T follicular helper cell (primary cell): ENCODE measurements at regions not wholly inside any gene's neighbourhood (a gene's known extent, or its start where the extent isn't known, plus 50 kb on each side); places are given as distances from the start of the nearest gene placed in this dataset.

Experiments used
- DNase-seq: peaks from one replicate; pipeline ENCODE4 v3.0.0-alpha.2; 2020; ENCODE audit warnings: low read depth

DNA sequence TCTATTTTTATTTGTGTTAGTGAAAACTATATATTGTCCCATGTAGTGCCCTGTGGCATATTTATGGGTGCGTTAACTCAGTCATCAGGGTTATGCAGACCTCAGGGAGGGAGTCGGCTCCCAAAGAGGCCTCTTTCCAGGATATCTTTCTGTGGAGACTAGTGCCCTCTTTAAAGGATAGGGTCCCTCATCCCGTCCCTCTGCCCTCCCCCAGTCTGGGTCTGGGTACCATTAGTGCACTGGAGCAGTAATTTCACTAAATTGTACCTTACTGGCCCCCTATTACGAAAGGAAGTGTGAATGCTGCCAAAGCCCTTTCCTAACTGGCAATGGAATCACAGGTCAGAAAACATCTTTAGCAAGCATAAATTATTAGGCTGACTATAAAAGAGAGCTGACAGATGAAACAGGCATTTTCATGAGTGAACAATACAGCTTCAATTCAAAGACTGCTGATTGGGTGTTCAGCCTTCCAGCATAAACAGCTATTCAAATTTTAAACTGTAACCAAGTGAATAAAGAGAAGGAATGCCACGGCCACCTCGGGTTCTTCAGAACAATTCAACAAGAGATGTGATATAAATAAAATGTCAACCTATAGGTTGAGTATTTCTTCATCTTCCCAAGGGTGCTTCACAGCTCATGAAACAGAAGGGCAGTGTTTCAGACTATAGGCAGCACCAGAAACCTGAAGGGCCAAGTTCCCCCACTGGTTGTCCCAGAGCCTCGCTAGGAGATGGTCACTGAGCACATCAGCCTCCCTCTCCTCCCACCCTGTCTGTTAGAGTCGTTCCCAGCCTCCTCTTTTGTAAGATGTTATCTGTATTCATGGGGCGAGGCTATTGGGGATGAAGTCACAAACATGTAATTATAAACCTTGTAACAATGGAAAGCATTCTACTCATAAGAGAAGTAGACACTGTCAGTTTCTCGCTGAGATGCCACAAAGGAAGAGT lies 318.7 kb downstream of the TMEM161B start:
- DNase-seq: no peak

DNA sequence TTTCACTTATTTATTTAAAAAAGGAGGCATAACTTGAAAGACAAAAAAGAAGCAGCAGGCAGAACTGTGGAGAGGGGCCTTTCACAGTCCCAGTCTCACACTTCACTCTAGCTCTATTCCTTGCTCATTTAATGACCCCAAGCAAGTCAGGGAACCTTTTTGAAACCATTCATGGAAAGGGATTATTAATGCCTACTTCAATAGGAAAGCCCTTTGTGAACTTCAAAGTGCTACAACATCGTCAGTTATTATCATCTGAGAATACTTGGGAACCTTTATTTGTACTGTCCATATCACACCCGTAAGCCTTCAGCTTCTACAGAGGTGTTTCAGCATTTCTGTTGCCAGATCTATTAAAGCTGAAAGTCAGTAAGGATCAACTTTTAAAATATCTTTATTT lies 320.2 kb downstream of the TMEM161B start:
- no peak for DNase-seq

DNA sequence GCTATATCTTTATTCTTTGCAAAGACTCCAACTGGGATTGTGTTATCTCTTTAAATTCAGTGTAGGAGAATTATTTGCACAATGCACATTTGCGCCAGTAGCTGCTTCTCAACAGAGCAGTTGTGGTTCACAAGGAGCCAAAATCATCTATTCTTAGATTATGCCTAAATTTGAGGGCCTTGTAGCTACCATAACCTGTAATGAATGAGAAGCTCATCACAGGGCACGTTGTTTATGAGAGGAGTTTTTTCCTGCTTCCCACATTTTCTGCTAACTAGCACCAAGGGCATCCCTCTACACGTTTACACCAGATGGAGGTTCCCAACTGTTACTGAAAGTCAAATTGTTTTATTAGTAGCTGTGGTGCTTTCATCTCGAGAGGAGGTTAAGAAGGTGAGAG lies 322.4 kb downstream of the TMEM161B start:
- DNase-seq: no peak

DNA sequence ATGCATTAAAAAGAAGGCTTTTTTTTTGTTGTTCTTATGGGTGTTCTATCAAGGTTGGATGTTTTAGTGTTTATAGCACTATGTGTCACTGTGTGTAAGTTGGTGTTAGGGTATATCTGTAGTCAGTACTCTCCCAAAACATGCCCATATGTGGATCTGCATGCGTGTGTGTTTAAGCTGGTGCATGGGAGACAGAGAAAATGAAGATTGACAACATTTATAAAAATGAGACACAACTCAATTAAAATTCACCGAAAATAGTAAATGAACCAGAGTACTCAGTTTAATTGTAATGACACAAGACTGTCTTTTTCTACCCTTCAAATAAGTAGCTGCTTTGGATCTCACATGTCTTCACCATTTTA lies 323.4 kb downstream of the TMEM161B start:
- no peak for DNase-seq

DNA sequence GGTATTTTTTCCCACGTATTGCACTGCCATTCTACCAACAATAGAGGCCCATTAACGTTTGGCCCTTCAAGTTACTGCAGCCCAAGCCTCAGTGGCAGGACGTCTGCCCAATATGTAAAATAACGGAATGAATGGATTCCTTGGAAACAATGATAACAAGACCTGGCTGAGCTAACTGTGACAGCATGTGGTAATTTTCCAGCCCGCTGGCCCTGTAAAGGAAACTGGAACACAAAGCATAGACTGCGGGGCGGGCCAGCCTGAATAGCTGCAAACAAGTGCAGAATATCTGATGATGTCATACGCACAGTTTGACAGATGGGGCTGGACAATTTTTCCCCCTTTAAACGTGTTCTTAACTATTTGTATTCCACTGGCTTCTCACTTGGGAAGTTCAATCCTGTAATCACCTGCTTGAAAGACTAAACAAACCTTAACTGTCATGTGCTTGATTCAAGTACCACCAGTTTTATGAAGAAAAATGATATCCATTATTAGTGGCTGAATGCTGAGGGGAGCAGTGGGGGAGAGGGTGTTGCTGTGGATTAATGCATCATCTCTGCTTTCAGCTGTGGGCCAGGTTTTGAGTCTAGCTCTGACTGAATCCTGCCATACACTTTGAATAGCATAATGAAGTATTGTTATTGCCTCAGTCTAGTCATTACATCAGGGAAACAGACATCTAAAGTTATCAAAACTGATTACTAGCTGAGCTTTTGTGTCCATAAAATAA lies 323.9 kb downstream of the TMEM161B start:
- DNase-seq: no peak

DNA sequence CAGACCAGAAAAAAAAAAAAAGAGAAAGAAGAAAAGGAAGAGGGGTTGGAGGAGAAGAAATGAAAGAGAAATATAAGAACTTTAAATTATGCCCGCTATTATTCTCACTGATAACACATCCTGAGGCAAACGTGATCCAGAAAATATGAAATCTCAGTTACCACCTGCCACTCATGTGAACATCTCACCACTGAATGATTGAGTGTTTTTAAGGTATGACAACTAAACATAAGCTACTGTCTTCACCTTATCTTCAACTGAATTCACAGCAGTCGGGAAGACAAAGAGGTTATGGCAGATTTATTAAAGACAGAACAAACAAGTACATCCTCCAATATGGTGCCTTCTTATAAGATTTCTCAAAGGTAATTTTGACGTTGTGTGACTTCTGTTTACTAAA lies 327.9 kb downstream of the TMEM161B start:
- DNase-seq: no peak

DNA sequence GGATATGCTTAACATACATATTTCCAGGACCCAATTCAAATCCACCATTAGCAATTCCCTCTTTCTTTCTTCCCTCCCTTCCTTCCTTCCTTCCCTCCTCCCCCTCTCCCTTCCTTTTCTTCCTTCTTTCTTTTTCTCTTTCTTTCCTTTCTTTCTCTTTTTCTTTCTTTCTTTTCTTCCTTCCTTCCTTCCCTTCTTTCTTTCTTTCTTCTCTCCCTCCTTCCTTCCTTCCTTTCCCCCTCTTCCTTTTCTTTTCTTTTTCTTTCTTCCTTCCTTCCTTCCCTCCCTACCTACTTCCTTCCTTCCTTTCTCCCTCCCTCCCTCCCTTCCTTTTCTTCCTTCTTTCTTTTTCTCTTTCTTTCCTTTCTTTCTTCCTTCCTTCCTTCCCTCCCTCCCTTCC lies 332.0 kb downstream of the TMEM161B start:
- DNase-seq: no peak

DNA sequence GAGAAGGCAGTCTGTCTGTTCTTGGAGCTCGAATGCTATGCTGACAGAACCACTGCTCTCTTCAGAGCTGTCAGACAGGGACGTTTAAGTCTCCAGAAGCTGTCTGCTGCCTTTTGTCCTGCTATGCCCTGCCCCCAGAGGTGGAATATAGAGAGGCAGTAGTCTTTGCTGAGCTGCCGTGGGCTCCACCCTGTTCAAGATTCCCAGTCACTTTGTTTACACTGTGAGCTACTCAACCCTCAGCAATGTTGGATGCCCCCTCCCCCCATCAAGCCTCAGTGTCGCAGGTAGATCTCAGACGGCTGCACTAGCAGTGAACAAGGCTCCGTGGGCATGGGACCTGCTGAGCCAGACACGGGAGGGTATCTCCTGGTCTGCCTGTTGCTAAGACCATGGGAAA lies 344.2 kb downstream of the TMEM161B start:
- no peak for DNase-seq

DNA sequence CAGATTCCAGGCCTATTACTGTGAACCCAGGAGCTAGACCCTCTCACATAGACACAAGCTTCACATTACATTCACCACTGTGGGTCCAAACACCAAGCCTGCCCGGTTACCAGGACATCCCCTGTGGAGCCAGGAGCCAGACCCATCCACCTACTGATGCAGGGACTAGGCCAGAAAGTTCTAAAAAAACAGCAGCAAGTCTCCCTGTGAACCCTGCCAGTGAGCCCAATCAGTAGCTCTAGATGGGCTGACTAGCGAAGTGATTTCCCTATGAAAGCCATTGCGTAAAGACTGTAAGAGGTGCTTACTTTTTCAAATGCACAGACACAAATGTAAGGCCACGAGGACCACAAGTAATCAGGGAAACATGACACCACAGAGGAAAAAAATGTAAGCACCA lies 352.3 kb downstream of the TMEM161B start:
- DNase-seq: no peak

DNA sequence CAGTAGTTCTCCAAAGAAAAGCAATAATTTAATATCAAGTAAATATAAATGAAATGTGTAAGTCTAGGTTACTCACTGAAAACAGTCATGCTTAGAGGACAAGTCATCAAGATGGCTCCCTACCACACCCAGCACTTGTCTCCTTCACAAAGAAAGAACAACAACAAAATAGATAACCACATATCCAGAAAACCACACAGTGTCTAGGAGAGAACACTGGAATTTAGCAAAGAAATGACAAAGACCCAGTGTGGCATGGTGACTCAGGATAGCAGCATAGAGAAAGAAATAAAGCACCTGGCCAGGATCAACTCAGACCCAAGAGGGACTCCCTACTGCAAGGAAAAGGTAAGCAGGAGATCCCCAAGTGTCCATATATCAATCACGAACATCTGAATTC lies 356.2 kb downstream of the TMEM161B start:
- DNase-seq: no peak

DNA sequence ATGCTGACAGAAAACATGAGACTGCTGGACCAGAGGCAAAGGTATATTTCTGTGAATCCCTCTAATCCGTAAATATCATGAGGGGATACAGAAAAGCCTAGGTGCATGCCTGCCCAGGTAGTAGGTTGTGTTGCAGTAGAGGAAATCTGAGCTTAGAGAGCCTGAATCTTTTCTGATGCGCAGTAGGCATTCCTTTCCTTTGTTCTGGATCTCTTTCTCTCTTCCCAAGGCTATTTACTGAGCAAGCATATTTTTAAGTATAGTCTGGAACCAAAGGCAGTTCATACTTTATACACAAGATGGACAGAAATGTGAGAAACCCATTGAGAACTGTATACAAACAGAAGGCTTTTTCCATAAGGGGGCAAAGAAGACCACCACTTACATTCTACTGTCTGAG lies 359.3 kb downstream of the TMEM161B start:
- DNase-seq: no peak

DNA sequence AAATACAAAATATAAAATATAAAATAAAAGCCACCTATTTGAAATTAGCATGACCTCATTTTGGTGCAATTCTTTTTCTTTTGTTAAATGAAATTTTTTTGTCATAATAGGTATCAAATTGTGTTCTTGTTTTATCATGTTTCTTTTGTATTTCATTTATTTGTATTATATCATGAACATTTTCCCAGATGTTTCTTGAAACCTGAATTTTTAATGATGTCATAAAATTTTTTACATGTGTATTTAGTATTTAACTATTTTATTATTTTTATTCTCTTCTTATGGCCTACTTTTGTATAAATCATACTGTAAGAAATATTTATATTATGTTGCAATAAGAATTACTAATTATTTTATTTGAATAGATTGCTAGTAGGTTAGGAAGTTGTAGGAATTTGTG lies 361.7 kb downstream of the TMEM161B start:
- DNase-seq: no peak

DNA sequence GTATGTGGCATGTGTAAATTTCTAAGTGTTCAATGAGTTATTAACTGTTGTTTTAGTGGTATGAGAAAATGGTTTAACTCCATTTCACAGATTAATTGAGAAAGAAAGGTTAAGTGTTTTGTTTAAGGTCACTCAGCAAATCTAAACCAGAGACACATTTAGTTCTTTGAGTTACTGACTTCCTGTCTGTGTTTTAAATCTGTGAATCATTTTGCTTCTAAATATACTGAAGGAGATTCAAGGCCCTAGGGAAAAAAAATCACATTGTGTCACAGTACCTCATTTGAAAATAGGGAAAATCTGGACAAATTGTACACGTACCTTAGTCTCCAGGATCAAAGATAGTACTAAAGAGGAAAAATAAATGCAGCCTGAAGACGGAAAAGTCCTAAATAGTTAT lies 368.2 kb downstream of the TMEM161B start:
- no peak for DNase-seq

DNA sequence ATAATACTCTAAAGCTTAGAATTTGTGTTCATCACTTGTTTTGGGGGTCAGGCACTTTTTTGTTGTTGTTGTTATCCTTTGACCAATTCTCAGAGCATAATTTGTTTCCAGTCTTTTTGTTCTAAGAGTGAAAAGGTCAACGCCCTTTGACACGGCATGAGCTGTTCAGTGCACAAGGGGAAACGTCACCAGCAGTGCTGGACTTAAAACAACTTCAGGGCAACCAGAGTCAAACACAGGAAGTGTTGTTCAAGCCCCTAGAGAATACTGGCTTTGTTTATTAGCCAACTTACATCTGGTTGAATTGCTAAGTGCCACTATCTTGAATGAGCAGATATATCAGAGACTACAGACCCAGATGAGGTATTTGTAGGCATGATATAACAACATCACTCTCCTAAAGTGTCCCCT lies 368.9 kb downstream of the TMEM161B start:
- DNase-seq: no peak

DNA sequence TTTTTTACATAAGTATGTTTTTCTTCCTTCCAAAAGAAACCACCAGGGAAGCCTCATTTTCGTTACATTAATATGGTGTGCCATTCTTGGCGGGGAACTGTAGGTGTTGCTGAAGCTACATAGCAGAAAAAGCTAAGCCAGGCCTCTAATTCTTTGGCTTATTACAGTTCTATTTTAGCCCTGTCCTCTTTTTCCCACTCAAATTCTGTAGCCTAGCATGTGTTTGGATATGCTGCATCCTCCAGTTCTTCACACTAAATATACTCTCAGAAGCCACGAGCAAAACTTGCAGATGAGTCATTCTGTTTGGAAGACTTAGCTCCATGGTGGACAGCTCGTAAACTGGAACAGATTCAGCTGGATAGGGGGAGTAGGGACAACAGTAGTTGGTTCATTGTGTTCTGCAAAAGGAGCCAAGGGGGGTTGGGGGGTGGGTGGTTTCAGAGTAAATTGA lies 369.4 kb downstream of the TMEM161B start:
- DNase-seq: no peak

DNA sequence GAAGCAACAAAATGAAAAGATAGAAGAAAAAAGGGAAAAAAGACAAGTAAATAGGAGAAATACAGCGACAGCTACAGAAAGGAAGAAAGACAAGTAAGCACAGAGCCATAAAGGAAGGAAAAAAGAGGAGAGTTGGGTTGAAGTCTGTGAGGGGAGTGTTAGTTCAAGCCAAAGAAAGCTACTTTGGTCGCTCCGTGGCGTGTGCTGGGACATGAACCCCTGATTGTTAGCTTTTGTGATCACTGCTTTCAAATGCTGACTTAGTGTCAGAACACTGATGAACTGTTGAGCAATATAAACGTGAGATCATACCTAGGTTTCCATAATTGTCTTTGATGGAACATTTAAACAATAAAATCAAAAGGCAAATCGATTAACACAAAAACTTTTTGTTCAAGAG lies 370.1 kb downstream of the TMEM161B start:
- no peak for DNase-seq

DNA sequence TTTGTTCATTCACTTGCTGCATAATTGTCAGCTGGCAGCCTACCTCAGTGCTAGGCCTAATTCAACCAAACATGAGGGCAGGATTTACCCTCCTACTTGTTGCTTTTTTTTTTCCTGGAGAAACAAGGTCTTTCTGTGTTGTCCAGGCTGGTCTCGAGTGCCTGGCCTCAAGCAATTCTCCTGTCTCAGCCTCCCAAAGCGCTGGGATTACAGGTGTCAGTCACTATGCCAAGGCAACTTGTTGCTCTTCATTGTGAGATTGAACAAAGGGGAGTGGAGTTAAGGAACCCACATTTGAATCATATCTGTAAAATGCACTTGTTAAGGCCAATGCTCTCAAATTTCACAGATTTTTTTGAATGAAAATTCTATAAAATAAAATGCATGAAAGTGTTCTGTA lies 380.5 kb downstream of the TMEM161B start:
- DNase-seq: no peak

DNA sequence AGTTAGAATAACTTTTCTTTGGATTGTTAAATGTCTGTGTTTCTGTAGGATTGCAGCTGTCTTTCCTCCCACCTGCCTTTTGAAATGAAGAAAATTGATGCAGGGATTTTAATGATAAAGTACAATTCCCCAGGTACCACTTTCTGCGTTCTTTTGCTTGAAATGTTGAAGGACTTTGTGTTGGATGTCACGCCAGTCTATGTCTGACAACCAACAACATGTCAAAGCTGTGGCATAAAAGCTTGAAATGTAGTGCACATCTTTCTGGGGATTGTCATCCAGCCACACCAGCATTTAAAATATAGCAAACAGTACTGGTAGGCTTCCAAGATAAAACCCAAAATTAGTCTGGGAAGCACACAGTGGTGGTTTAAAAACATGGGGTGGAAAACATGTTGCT lies 381.4 kb downstream of the TMEM161B start:
- DNase-seq: no peak

DNA sequence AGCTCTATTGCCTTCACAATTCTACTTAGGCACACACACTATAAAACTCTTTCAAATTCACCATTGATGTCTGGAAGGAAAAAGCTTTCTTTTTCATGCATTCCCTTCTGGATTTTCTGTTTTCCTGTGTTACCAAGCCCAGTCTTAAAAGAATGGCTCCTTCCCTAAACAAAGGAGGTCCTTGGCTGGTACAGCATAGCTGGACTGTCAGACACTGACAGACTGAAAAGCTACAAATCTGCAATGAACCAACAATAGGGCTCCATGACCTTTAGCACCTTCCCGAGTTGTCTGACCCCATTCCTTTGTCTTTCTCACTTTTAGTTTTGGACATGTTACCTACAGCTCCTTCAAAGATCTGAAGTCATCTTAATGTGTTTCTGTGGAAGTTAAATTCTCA lies 382.5 kb downstream of the TMEM161B start:
- no peak for DNase-seq

DNA sequence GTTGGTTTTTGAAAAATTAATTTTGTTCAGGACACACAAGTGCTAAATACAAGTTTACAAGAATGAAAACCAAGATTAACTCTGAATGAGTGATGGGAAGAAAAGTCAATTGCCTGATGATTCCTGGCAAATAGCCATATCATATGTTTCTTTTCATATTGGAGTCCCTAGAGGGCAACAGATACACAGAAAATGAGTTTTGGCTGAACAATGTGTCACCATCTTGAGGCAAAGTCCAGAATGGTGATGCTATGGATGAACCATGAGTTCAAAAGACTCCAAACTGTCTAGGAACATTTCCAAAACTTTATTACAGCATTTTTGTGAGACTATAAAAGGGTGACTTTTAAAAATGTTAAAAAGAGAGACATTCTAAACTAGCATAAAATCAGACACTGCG lies 382.9 kb downstream of the TMEM161B start:
- DNase-seq: no peak

DNA sequence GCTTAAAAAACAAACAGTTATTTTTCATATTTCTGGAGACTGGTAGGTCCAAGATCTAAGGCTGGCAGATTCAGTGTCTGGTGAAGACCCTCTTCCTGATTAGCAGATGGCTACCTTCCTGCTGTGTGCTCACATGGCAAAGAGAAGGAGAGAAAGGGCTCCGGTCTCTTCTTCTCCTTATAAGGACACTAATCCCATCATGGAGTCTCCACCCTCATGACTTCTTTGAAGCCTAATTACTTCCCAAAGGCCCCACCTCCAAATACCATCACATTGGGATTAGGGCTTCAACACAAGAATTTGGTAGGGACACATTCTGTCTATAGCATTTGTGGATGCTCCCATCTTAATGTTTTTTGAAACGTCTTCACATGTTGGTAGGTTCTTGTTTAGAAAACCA lies 391.1 kb downstream of the TMEM161B start:
- no peak for DNase-seq

DNA sequence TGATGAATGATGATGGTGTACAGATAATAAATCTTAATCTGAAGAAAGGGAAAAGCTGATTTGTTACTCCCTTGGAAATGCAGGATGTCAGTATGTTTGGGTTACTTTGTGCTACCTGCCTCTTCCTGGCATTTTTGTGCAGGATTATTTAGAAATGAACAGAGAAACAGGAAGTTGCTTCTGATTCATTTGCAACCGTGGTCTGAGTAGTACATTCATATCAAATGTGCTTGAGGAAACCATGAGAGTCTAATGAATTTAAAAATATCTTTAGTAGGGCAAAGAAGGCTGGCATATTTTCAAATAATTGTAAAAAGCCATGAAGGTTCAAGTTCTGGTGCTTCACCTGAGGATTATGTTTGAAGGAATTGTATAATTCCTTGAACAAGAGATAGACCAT lies 391.6 kb downstream of the TMEM161B start:
- no peak for DNase-seq

DNA sequence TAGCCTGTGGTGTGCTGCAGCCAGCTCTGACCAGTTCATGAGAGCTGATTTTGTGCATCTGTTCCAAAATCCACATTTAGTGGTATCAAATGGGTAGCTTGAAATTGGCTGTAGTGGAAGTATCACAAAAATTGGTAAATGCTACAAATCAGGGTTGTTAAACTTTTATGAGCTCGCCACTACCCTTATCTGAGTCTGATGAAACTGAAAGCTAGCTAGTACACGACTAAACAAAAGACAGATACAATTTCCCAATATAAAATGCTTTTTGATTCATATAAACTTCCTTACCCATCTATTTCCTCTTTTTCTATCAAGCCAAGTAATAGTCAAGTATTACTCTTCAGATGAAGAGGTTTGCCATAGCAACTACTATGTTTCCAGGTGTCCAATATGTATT lies 392.0 kb downstream of the TMEM161B start:
- DNase-seq: no peak
